NCI-H2196 treated with DMSO at 0.1 percent for 48 hours (cell line): ENCODE measurements at regions not wholly inside any gene's neighbourhood (a gene's known extent, or its start where the extent isn't known, plus 50 kb on each side); places are given as distances from the start of the nearest gene placed in this dataset.
A peak's percentile ranks its signal among the peaks of the same experiment; 100 is the strongest.

Experiments
- DNase-seq: peaks from one replicate; lab custom pipeline; 2025; ENCODE audit not compliant: unreplicated experiment; lab: John Stamatoyannopoulos, UW

- DNase-seq: no peak
Measured at GRCh38 chr4:121277194-121278105, 103.4 kb downstream of the QRFPR start.

- DNase-seq: no peak
Measured at GRCh38 chr4:121273191-121273590, 107.6 kb downstream of the QRFPR start.

- DNase-seq: no peak
Measured at GRCh38 chr4:121272526-121272925, 108.3 kb downstream of the QRFPR start.

- no peak for DNase-seq
Measured at GRCh38 chr4:121270389-121270788, 106.3 kb upstream of the TNIP3 start.

- DNase-seq: no peak
Measured at GRCh38 chr4:121269001-121269400, 104.9 kb upstream of the TNIP3 start.

- no peak for DNase-seq
Measured at GRCh38 chr4:121266982-121267381, 102.9 kb upstream of the TNIP3 start.

GRCh38 chr4:121256887-121257466 lies 92.9 kb upstream of the TNIP3 start:
- no peak for DNase-seq

- DNase-seq: no peak
Measured at GRCh38 chr4:121255986-121256750, 92.0 kb upstream of the TNIP3 start.

GRCh38 chr4:121253961-121254360 lies 89.8 kb upstream of the TNIP3 start:
- no peak for DNase-seq

- peak; percentile 1 for DNase-seq
Measured at GRCh38 chr4:121252224-121252806, 88.2 kb upstream of the TNIP3 start.

GRCh38 chr4:121248747-121249146 lies 84.6 kb upstream of the TNIP3 start:
- DNase-seq: no peak

GRCh38 chr4:121246698-121247097 lies 82.6 kb upstream of the TNIP3 start:
- no peak for DNase-seq

GRCh38 chr4:121243485-121243884 lies 79.4 kb upstream of the TNIP3 start:
- DNase-seq: no peak

- no peak for DNase-seq
Measured at GRCh38 chr4:121242188-121242750, 78.1 kb upstream of the TNIP3 start.

GRCh38 chr4:121239951-121240350 lies 75.8 kb upstream of the TNIP3 start:
- no peak for DNase-seq

GRCh38 chr4:121238461-121238860 lies 74.3 kb upstream of the TNIP3 start:
- no peak for DNase-seq

GRCh38 chr4:121237069-121237399 lies 72.9 kb upstream of the TNIP3 start:
- DNase-seq: no peak

- DNase-seq: no peak
Measured at GRCh38 chr4:121236353-121237068, 72.4 kb upstream of the TNIP3 start.

- no peak for DNase-seq
Measured at GRCh38 chr4:121233982-121234381, 69.9 kb upstream of the TNIP3 start.

- DNase-seq: no peak
Measured at GRCh38 chr4:121229993-121230392, 65.9 kb upstream of the TNIP3 start.

- DNase-seq: no peak
Measured at GRCh38 chr4:121228848-121229247, 64.7 kb upstream of the TNIP3 start.
